Neural progenitor cell (in vitro differentiated cells): ENCODE measurements at regions not wholly inside any gene's neighbourhood (a gene's known extent, or its start where the extent isn't known, plus 50 kb on each side); places are given as distances from the start of the nearest gene placed in this dataset.

Experiments
- CTCF ChIP-seq: fragments of 200-600 bp; sonication (generic); IDR thresholded peaks from 2 replicates; pipeline ENCODE4 v1.5.1; 2017; ENCODE audit warnings: antibody characterized with exemption, mild to moderate bottlenecking
- EZH2 ChIP-seq: fragments of 200-600 bp; sonication (generic); IDR thresholded peaks from 2 replicates; pipeline ENCODE4 v1.6.1; 2017; ENCODE audit warnings: antibody characterized with exemption, mild to moderate bottlenecking, moderate library complexity
- EZH2phosphoT487 ChIP-seq: fragments of 200-600 bp; sonication (generic); IDR thresholded peaks from 2 replicates; pipeline ENCODE4 v1.6.1; 2017; ENCODE audit warnings: antibody characterized with exemption

- TF ChIP-seq CTCF (no peak), EZH2phosphoT487 (no peak), EZH2 (no peak)
Observed at GRCh38 chr6:164825386-164825785, 484.0 kb downstream of the C6orf118 start.
